Breast epithelium (tissue), 4 donors: ENCODE measurements at regions not wholly inside any gene's neighbourhood (a gene's known extent, or its start where the extent isn't known, plus 50 kb on each side); places are given as distances from the start of the nearest gene placed in this dataset.

Experiments used
- DNase-seq, 2 donors: peaks; one replicate each; pipeline ENCODE4 v3.0.0-alpha.2; 2019; ENCODE audit warnings: low spot score in 2 of 2
- H3K27ac ChIP-seq, 2 donors: fragments of 200-600 bp; sonication (generic) in 1 of 2; one replicate each; pipeline ENCODE4 v1.5.1; 2016 to 2019; ENCODE audit warnings: mild to moderate bottlenecking in 1 of 2
- H3K27me3 ChIP-seq, 2 donors: fragments of 200-600 bp; sonication (generic) in 1 of 2; one replicate each; pipeline versions ENCODE4 v1.5.1 to v1.6.0; 2017 to 2019; ENCODE audit warnings: control low read depth in 1 of 2, mild to moderate bottlenecking in 1 of 2
- H3K36me3 ChIP-seq: fragments of 200-600 bp; one replicate; pipeline ENCODE4 v1.5.1; 2019
- H3K4me1 ChIP-seq, 2 donors: fragments of 200-600 bp; sonication (generic); one replicate each; pipeline ENCODE4 v1.5.1; 2016 to 2019; ENCODE audit warnings: control low read depth in 1 of 2
- H3K4me3 ChIP-seq, 3 donors: fragments of 200-600 bp; sonication (generic); 1 replicate in 2 of 3; 2 replicates in 1 of 3; pipeline ENCODE4 v1.5.1; 2016 to 2019; ENCODE audit warnings: mild to moderate bottlenecking in 3 of 3, moderate library complexity in 2 of 3
- H3K9me3 ChIP-seq, 2 donors: fragments of 200-600 bp; sonication (generic) in 1 of 2; one replicate each; pipeline ENCODE4 v1.5.1; 2016 to 2019; ENCODE audit warnings: control low read depth in 1 of 2
- CTCF ChIP-seq, 3 donors: fragments of 450-650 bp; IDR thresholded peaks; one replicate each; pipeline ENCODE4 v1.5.1; 2016 to 2017; ENCODE audit warnings: antibody characterized with exemption in 3 of 3, mild to moderate bottlenecking in 3 of 3, moderate library complexity in 3 of 3
- POLR2A ChIP-seq: fragments of 450-650 bp; IDR thresholded peaks from one replicate; pipeline ENCODE4 v1.6.1; 2016; ENCODE audit warnings: antibody characterized with exemption, mild to moderate bottlenecking, moderate library complexity
- POLR2AphosphoS5 ChIP-seq, 3 donors: sonication (generic); formaldehyde crosslinking; IDR thresholded peaks; one replicate each; pipeline ENCODE4 v1.6.1; 2017; ENCODE audit warnings: antibody characterized with exemption in 3 of 3
- intact Hi-C: fragments of 100-400 bp; cut with DNase I; formaldehyde crosslinking; loops from one replicate; pipeline ENCODE4 v1.15.1; 2023; ENCODE audit warnings: low total_unique reads

- Histone ChIP-seq H3K9me3 (no peaks in the 10 kb centered on the region), H3K4me1 (no peaks in the 10 kb centered on the region), H3K27ac (no peak overlapping the region), H3K36me3 (no peaks in the 10 kb centered on the region), H3K4me3 (no peak overlapping the region), H3K27me3 (no peaks in the 10 kb centered on the region)
- TF ChIP-seq POLR2AphosphoS5 (IDR thresholded peaks at IDR 0.05) (no peak), CTCF (IDR thresholded peaks at IDR 0.05) (no peak), POLR2A (no peak)
- intact Hi-C loops, result no loop called here
- no peak for DNase-seq
Observed at GRCh38 chr3:158911586-158911985, 109.7 kb downstream of the MFSD1 start.

DNA sequence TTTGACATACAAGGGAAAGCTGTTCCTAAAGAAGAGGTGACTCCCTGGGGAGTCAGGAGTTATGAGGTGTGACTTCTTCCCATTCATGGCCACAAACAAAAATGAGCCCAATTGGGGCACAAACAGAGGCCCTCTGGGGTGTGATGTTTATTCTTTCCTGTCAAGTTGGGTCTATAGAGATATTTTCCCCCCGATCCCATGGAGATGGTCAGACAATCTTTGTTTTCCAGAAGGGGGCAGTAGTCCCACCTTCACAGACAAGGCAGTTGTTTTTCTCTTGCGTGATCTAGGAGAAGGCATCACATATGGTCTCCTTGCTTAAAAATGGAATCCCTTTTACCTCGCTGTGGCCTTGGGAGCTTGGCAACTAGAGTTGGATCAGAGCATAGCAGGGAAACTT is 110.3 kb downstream of the MFSD1 start:
- no peak for DNase-seq
- intact Hi-C loops, result no loop called here
- Histone ChIP-seq H3K27ac (no peak overlapping the region), H3K36me3 (no peaks in the 10 kb centered on the region), H3K4me3 (no peak overlapping the region), H3K4me1 (no peaks in the 10 kb centered on the region), H3K27me3 (no peaks in the 10 kb centered on the region), H3K9me3 (no peaks in the 10 kb centered on the region)
- TF ChIP-seq POLR2AphosphoS5 (IDR thresholded peaks at IDR 0.05), result no peak
- TF ChIP-seq CTCF (IDR thresholded peaks at IDR 0.05), result no peak
- no peak for TF ChIP-seq POLR2A

- Histone ChIP-seq H3K36me3 (no peaks in the 10 kb centered on the region), H3K27ac (no peak overlapping the region), H3K4me3 (no peak overlapping the region), H3K27me3 (no peaks in the 10 kb centered on the region), H3K9me3 (no peaks in the 10 kb centered on the region), H3K4me1 (no peaks in the 10 kb centered on the region)
- TF ChIP-seq POLR2AphosphoS5 (IDR thresholded peaks at IDR 0.05) (no peak), CTCF (IDR thresholded peaks at IDR 0.05) (no peak), POLR2A (no peak)
- no peak for DNase-seq
- intact Hi-C loops, result no loop called here
Observed at GRCh38 chr3:158912621-158913020, 110.8 kb downstream of the MFSD1 start.

DNA sequence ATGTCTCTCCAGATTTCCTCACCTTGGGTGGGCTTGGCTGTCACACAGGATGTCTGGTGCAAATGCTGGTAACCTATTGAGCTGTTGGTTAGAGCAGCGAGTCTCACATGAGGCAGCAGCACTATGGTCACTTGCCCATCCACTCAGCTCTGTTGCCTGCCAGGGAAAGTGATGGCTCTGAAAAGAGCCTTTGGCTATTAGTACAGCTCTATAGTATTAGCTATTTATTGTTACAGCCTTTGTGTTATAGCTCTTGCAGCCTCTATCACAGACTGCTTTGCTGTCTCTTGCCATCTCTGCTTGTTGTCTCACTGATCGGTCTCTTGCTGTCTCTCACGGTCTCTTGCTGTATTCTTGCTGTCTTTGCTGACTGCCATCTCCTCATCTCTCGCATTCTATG is 114.3 kb downstream of the MFSD1 start:
- H3K4me1 ChIP-seq, result no peaks in the 10 kb centered on the region
- no peak overlapping the region for H3K4me3 ChIP-seq
- H3K27me3 ChIP-seq, result no peaks in the 10 kb centered on the region
- intact Hi-C loops, result no loop called here
- no peak for DNase-seq
- TF ChIP-seq POLR2A (no peak), CTCF (IDR thresholded peaks at IDR 0.05) (no peak), POLR2AphosphoS5 (IDR thresholded peaks at IDR 0.05) (no peak)
- no peaks in the 10 kb centered on the region for H3K9me3 ChIP-seq
- H3K36me3 ChIP-seq, result no peaks in the 10 kb centered on the region
- H3K27ac ChIP-seq, result no peak overlapping the region

- TF ChIP-seq CTCF (IDR thresholded peaks at IDR 0.05) (peak in 2 of 3 donors; percentile 54 to 61), POLR2AphosphoS5 (IDR thresholded peaks at IDR 0.05) (no peak), POLR2A (no peak)
- DNase-seq, result peak in 1 of 2 donors; percentile 20
- H3K4me3 ChIP-seq, result no peak overlapping the region
- intact Hi-C loops, result no loop called here
- H3K27me3 ChIP-seq, result no peaks in the 10 kb centered on the region
- no peak overlapping the region for H3K27ac ChIP-seq
- H3K36me3 ChIP-seq, result no peaks in the 10 kb centered on the region
- no peaks in the 10 kb centered on the region for H3K4me1 ChIP-seq
- H3K9me3 ChIP-seq, result no peaks in the 10 kb centered on the region
Observed at GRCh38 chr3:158918008-158918407, 116.2 kb downstream of the MFSD1 start.
